GM18499 (cell line): ENCODE measurements at regions not wholly inside any gene's neighbourhood (a gene's known extent, or its start where the extent isn't known, plus 50 kb on each side); places are given as distances from the start of the nearest gene placed in this dataset.

Source experiments
- ATAC-seq: cut with Tn5 transposase; IDR thresholded peaks from one replicate; pipeline ENCODE4 v1.9.1; 2021; ENCODE audit warnings: moderate number of reproducible peaks; ENCODE audit not compliant: insufficient read depth, unreplicated experiment

GRCh38 chr9:14522627-14523379, 170.4 kb downstream of the ZDHHC21 start:
- no peak for ATAC-seq

DNA sequence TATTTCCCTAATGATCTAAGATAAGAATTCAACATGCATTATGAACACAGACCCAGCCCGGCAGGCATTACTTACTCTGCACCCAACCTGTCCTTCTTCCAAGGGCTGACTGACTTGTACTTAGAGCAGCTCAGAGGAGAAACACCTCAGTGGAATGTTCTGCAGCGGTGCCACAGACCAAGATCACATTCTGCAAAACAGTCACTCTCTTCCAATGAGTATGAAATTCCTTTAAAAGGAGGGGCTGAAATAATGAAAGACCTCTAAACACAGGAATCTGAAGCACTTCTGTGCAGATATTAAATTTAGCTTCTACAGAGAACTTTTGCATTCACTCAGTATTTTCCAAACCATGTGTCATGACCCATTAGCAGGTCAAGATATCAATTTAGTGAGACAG, 172.9 kb downstream of the ZDHHC21 start:
- ATAC-seq: no peak

DNA sequence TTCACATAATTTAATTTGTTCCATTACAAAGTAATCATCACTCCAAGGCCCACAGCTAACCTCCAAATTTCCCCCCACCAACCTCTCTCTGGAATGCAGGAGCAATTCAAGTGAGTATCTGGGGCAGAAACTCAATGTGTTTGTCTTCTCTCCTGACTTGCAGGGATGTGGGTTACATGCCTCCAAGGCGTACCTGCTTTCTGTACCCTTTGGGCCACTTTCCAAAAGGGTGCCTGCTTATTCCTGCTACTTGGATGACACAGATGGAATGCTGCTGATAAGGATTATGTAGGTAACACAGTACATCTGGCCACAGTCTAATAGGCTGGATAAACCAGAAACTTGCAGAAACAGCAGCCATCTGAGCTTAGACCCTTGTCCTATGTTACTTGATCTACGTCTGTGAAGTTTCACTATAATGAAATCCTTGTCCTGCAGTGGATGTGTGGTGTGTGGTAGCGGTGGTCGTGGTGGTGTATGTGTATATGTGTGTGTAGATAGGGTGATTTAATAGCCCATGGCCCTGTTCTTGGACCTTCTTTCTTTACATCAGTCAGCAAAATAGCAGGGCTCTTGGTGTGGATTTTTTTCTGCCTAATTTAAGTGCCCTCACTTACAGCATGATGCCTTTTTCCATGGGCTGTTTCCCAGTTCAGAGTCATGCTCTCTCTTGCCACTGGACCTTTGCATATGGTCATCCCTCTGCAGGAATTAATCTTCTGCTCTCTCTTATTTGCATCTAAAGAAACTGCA, 175.9 kb downstream of the ZDHHC21 start:
- ATAC-seq: no peak

GRCh38 chr9:14516656-14517055, 176.6 kb downstream of the ZDHHC21 start:
- ATAC-seq: no peak

GRCh38 chr9:14515571-14516198, 177.5 kb downstream of the ZDHHC21 start:
- ATAC-seq: no peak

DNA sequence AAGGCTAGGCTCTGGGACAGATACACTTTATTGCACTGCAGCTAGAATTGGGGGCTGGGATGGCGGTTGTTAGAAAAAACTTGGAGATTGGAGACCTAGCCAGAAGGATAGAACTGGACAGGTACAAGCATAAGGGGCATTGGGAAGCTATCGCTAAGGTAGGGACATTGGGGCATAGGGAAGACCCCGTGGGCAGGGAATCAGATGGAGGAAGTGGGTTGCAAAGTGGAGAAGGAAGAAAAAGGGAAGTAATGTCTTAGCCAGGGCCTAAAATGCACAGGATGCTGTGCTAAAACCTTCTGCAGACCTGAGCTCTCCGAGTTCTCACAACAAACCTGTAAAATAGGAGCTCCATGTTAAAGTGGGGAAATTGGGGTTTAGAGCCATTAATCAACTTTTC, 178.2 kb downstream of the ZDHHC21 start:
- no peak for ATAC-seq

DNA sequence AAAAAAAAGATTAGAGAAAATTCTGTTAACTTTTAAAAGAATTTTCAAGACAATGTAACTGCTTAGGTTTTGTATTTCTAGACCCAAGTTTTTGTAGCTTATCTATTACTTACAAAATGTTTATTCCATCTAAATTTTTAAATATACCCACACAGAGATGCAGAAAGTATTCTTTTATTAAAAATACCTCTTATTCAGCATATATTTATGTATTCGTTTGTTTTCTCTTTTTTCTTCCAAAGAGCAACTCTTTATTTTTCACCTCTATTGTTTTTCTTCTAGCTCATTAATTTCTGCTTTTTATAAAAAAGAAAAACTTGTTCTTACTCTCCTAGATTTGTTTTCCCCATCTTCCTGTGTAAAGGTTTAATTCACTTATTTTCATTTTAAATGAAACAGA, 180.3 kb downstream of the ZDHHC21 start:
- ATAC-seq: no peak

GRCh38 chr9:14511452-14511851, 181.8 kb downstream of the ZDHHC21 start:
- peak; percentile 58 for ATAC-seq

DNA sequence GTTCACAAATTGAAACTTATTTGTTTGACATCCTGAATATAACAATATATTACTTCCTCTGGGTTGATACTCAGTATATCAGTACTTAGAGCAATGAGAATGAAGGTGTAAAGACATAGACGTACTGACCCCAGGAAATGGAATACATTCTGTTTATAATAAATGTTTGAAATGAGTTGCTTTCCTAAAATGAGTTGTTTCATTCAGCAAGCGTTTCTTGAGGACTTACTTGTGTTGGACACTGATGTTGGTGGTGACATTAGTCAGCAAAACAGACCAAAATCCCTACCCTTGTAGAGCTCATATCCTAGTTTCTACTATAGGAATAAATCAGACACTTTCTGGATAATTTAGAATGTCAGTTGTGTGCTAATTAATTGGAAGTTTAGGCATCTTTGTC, 184.3 kb downstream of the ZDHHC21 start:
- ATAC-seq: no peak

GRCh38 chr9:14501366-14501765, 187.4 kb upstream of the NFIB start:
- no peak for ATAC-seq

DNA sequence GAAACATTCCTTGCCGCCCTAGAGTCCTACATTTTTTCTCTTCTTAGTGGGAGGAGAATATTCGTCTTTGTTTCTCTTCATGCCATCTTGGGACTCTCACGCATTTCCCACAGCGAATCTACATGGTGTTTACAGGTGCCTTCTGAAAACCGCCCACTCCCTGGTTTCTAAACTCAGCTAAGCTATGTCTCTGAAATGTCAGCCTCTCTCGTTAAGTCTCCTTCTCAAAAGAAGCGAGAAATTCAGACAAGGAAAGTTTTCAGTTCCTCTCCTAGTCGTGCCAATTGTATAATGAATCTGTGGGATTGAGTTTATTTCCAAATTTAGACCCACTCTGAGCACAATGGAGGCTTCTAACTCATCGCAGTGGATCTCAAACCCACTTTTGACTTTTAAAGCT, 186.8 kb upstream of the NFIB start:
- no peak for ATAC-seq

GRCh38 chr9:14499976-14500375, 186.0 kb upstream of the NFIB start:
- ATAC-seq: no peak

DNA sequence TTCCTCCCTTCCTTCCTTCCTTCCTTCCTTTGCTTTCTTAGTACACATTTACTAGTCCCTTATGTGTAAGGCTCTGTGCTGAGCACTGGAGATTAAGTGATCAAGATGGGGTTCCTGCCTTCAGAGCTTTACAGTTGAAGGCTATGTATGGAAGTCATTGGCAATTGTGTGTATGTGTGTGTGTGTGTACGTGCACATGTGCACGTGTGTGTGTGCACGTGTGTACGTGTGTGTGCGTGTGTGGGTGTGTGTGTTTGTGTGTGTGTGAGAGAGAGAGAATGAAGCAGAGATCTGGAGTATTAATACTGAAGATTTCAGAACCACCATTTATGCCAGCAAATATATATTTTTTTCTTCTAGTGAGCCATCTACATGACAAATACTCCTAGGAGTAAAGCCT, 184.9 kb upstream of the NFIB start:
- ATAC-seq: no peak

- ATAC-seq: no peak
Measured at GRCh38 chr9:14497476-14497875, 183.5 kb upstream of the NFIB start.

DNA sequence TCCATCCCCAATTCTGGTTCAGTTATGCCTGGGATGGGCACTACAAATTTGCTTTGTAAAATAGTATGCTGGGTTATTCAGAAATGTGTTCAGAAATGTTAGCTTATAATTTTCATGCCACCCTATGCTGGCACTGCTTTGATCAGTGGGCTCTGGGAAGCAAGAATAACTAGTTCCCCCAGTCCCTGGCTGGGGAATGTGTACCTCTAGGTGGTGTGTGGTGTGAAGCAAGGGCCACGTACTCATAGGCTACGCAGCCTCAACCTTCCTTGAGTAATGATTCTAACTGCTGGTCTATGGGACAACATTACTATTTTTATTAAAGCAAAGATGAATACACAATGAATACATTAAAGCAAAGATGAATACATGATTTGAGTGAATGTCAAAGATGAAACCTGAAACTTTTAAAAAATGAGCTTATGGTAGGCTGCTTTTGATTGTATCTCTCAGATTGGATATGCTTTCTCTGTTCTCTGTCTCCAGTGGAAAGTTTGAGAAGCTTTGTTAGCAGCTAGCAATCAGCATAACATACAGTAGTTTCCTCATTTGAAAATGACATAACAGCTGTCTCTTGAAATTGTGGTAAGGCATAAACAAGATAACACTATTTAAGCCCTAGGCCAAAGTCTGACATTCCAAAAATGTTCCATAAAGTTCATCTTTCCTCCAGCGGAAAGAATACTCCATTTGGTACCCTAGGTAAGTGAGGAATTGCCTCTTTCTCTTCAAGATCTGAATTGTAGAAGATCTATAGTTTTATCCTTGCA, 174.7 kb upstream of the NFIB start:
- ATAC-seq: no peak

GRCh38 chr9:14487547-14488185, 173.7 kb upstream of the NFIB start:
- no peak for ATAC-seq

DNA sequence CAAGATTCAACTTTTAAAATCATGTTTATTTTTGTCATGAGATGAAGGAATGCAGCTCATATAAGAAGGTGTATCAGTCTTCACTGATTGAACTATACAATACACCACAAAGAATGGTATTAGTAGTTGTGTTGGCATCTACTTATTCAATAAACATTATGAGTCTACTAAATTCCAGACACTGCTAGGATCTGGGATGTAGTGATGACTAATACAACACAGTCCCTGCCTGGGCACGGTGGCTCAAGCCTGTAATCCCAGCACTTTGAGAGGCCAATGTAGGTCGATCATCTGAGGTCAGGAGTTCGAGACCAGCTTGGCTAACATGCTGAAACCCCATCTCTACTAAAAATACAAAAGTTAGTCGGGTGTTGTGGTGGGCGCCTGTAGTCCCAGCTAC, 171.4 kb upstream of the NFIB start:
- ATAC-seq: no peak

GRCh38 chr9:14482856-14483255, 168.9 kb upstream of the NFIB start:
- no peak for ATAC-seq

DNA sequence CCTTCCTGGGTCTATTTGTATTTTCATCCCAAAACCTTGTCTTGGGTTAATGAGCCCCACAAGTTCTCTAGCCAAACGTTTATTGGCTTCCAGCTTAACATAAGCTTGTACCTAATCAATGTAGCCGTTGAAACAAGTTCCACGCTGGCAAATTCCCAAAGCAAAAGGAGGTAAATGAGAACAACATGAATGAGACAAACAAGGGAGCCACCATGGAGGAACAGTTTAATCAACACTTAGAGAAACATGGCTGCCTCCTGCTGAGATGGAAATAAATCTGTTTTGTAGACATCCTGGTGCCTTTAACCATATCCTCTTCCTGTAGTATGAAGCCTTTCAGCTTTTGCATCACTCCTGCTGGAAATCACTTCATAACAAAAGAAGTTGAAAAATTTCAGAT, 166.6 kb upstream of the NFIB start:
- no peak for ATAC-seq

GRCh38 chr9:14479163-14479560, 165.2 kb upstream of the NFIB start:
- ATAC-seq: no peak
